ENCODE measurements at regions not wholly inside any gene's neighbourhood (a gene's known extent, or its start where the extent isn't known, plus 50 kb on each side); places are given as distances from the start of the nearest gene placed in this dataset.

GRCh38 chr6:53432318-53433161, 83.8 kb upstream of the ELOVL5 start:
- H3K9me3 Mint-ChIP-seq (ENCODE audit: unreplicated experiment), result no peaks in the 10 kb centered on the region
- no peak overlapping the region for H3K27ac Mint-ChIP-seq (ENCODE audit: unreplicated experiment)
- H3K4me1 Mint-ChIP-seq (ENCODE audit: unreplicated experiment), result peaks cover 16% of the 10 kb centered on the region
- H3K27me3 Mint-ChIP-seq (ENCODE audit: unreplicated experiment), result peaks cover 1% of the 10 kb centered on the region
- no peak for TF ChIP-seq CTCF (IDR thresholded peaks at IDR 0.05; ENCODE audit: unreplicated experiment)
- no peaks in the 10 kb centered on the region for H3K36me3 Mint-ChIP-seq (ENCODE audit: low read depth, unreplicated experiment)
- no peak overlapping the region for H3K4me3 Mint-ChIP-seq (ENCODE audit: unreplicated experiment)
- no peak for DNase-seq (ENCODE audit: low spot score)

GRCh38 chr6:53431704-53432103, 83.0 kb upstream of the ELOVL5 start:
- no peaks in the 10 kb centered on the region for H3K9me3 Mint-ChIP-seq (ENCODE audit: unreplicated experiment)
- no peak overlapping the region for H3K4me3 Mint-ChIP-seq (ENCODE audit: unreplicated experiment)
- peaks cover 1% of the 10 kb centered on the region for H3K27me3 Mint-ChIP-seq (ENCODE audit: unreplicated experiment)
- H3K4me1 Mint-ChIP-seq (ENCODE audit: unreplicated experiment), result peaks cover 21% of the 10 kb centered on the region
- no peaks in the 10 kb centered on the region for H3K36me3 Mint-ChIP-seq (ENCODE audit: low read depth, unreplicated experiment)
- no peak for DNase-seq (ENCODE audit: low spot score)
- H3K27ac Mint-ChIP-seq (ENCODE audit: unreplicated experiment), result no peak overlapping the region
- TF ChIP-seq CTCF (IDR thresholded peaks at IDR 0.05; ENCODE audit: unreplicated experiment), result no peak

- TF ChIP-seq CTCF (IDR thresholded peaks at IDR 0.05; ENCODE audit: unreplicated experiment), result no peak
- Mint-ChIP-seq H3K36me3 (ENCODE audit: low read depth, unreplicated experiment) (no peaks in the 10 kb centered on the region), H3K4me1 (ENCODE audit: unreplicated experiment) (peaks cover 22% of the 10 kb centered on the region), H3K27me3 (ENCODE audit: unreplicated experiment) (peaks cover 1% of the 10 kb centered on the region), H3K27ac (ENCODE audit: unreplicated experiment) (no peak overlapping the region), H3K9me3 (ENCODE audit: unreplicated experiment) (no peaks in the 10 kb centered on the region), H3K4me3 (ENCODE audit: unreplicated experiment) (no peak overlapping the region)
- no peak for DNase-seq (ENCODE audit: low spot score)
These were observed 80.7 kb upstream of the ELOVL5 start for GRCh38 chr6:53429401-53429800.

GRCh38 chr6:53428886-53429285, 80.1 kb upstream of the ELOVL5 start:
- peaks cover 26% of the 10 kb centered on the region for H3K4me1 Mint-ChIP-seq (ENCODE audit: unreplicated experiment)
- no peak overlapping the region for H3K27ac Mint-ChIP-seq (ENCODE audit: unreplicated experiment)
- no peak overlapping the region for H3K4me3 Mint-ChIP-seq (ENCODE audit: unreplicated experiment)
- H3K36me3 Mint-ChIP-seq (ENCODE audit: low read depth, unreplicated experiment), result no peaks in the 10 kb centered on the region
- DNase-seq (ENCODE audit: low spot score), result no peak
- peaks cover 1% of the 10 kb centered on the region for H3K27me3 Mint-ChIP-seq (ENCODE audit: unreplicated experiment)
- no peak for TF ChIP-seq CTCF (IDR thresholded peaks at IDR 0.05; ENCODE audit: unreplicated experiment)
- no peaks in the 10 kb centered on the region for H3K9me3 Mint-ChIP-seq (ENCODE audit: unreplicated experiment)

- no peaks in the 10 kb centered on the region for H3K9me3 Mint-ChIP-seq (ENCODE audit: unreplicated experiment)
- no peaks in the 10 kb centered on the region for H3K36me3 Mint-ChIP-seq (ENCODE audit: low read depth, unreplicated experiment)
- peaks cover 26% of the 10 kb centered on the region for H3K4me1 Mint-ChIP-seq (ENCODE audit: unreplicated experiment)
- DNase-seq (ENCODE audit: low spot score), result no peak
- peaks cover 1% of the 10 kb centered on the region for H3K27me3 Mint-ChIP-seq (ENCODE audit: unreplicated experiment)
- TF ChIP-seq CTCF (IDR thresholded peaks at IDR 0.05; ENCODE audit: unreplicated experiment), result no peak
- H3K27ac Mint-ChIP-seq (ENCODE audit: unreplicated experiment), result no peak overlapping the region
- H3K4me3 Mint-ChIP-seq (ENCODE audit: unreplicated experiment), result no peak overlapping the region
These were observed 78.0 kb upstream of the ELOVL5 start for GRCh38 chr6:53426667-53427270.
